ENCODE measurements at regions not wholly inside any gene's neighbourhood (a gene's known extent, or its start where the extent isn't known, plus 50 kb on each side); places are given as distances from the start of the nearest gene placed in this dataset.

- TF ChIP-seq POLR2A (IDR thresholded peaks at IDR 0.05) (no peak), CTCF (IDR thresholded peaks at IDR 0.05) (no peak)
Measured at GRCh38 chr5:15106530-15107283, 235.1 kb upstream of the ANKH start.

All from esophagus squamous epithelium (tissue), 4 donors.